NCI-H1930 (cell line): ENCODE measurements at regions not wholly inside any gene's neighbourhood (a gene's known extent, or its start where the extent isn't known, plus 50 kb on each side); places are given as distances from the start of the nearest gene placed in this dataset.

Source experiments
- DNase-seq, 2 experiments: peaks; one replicate each; lab custom pipeline; 2025; lab: John Stamatoyannopoulos, UW

GRCh38 chr2:8045081-8045614 is 636.7 kb upstream of the ID2 start:
- no peak for DNase-seq

- no peak for DNase-seq
Measured at GRCh38 chr2:8046849-8047248, 635.0 kb upstream of the ID2 start.

GRCh38 chr2:8049176-8049575 is 632.7 kb upstream of the ID2 start:
- DNase-seq = no peak

GRCh38 chr2:8049851-8050571 is 631.8 kb upstream of the ID2 start:
- no peak for DNase-seq

- no peak for DNase-seq
Measured at GRCh38 chr2:8053216-8053615, 628.6 kb upstream of the ID2 start.

GRCh38 chr2:8054070-8054469 is 627.8 kb upstream of the ID2 start:
- DNase-seq = no peak

- no peak for DNase-seq
Measured at GRCh38 chr2:8058652-8059051, 623.2 kb upstream of the ID2 start.

GRCh38 chr2:8059255-8059654 is 622.6 kb upstream of the ID2 start:
- no peak for DNase-seq

GRCh38 chr2:8059794-8060193 is 622.1 kb upstream of the ID2 start:
- no peak for DNase-seq

GRCh38 chr2:8061219-8061618 is 620.6 kb upstream of the ID2 start:
- DNase-seq = no peak

- DNase-seq = no peak
Measured at GRCh38 chr2:8064603-8065002, 617.3 kb upstream of the ID2 start.

GRCh38 chr2:8065191-8065590 is 616.7 kb upstream of the ID2 start:
- DNase-seq = no peak

- DNase-seq = no peak
Measured at GRCh38 chr2:8067784-8068336, 614.0 kb upstream of the ID2 start.

- no peak for DNase-seq
Measured at GRCh38 chr2:8072907-8073306, 608.9 kb upstream of the ID2 start.

- DNase-seq = no peak
Measured at GRCh38 chr2:8073916-8074315, 607.9 kb upstream of the ID2 start.

- DNase-seq = no peak
Measured at GRCh38 chr2:8076448-8077342, 605.2 kb upstream of the ID2 start.

- no peak for DNase-seq
Measured at GRCh38 chr2:8078705-8079104, 603.2 kb upstream of the ID2 start.

- no peak for DNase-seq
Measured at GRCh38 chr2:8080063-8080462, 601.8 kb upstream of the ID2 start.

GRCh38 chr2:8081130-8081529 is 600.7 kb upstream of the ID2 start:
- DNase-seq = no peak

- DNase-seq = no peak
Measured at GRCh38 chr2:8082840-8083239, 599.0 kb upstream of the ID2 start.

GRCh38 chr2:8086357-8086756 is 595.5 kb upstream of the ID2 start:
- no peak for DNase-seq

GRCh38 chr2:8086796-8087479 is 594.9 kb upstream of the ID2 start:
- DNase-seq = no peak
